ENCODE measurements at regions not wholly inside any gene's neighbourhood (a gene's known extent, or its start where the extent isn't known, plus 50 kb on each side); places are given as distances from the start of the nearest gene placed in this dataset.
"Not testable (repeated sequence)": the region's sequence is repeated elsewhere in the genome, so short reads cannot be mapped to it uniquely, and the experiment has no call there.

DNA sequence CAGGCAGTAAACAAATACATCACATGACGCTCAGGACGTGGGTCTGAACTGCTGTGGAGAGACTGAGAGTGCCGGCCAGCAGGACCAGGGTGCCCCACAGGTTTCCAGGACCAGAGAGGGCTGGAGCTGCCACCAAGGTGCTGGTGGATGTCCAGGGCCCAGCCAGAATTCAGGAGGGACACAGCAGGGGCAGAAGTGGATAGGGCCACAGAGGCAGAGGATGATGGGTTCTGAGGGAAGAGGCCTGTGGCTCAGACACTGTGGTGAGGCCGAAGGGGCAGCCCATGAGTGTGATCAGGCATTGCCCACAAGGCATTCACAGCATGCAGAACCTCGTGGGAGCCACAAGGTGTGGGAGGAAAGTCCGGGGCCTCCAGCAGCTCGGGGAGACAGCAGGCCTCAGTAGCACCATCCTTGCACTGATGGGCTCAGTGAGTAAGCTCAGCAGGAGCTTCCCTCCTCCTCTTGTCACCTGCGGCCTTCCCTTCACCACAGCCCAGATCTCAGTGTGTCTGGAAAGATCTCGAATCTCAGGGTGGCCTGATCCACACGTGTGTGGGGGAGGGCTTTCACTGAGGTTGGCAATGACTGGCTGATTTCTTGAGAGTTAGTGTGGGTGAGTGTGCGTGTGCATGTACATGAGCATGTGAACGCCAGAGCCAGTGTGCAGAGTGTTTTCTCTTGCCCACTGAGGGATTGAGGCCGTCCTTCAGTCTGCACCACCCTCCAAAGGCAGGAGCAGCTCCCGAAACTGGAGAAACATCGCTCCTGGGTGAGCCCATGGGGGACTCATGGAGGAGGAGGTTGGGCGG lies 181.8 kb upstream of the RAB6C start:
- no peak for DNase-seq (ENCODE audit: extremely low read depth in 1 of 2, low read depth in 1 of 2)

DNA sequence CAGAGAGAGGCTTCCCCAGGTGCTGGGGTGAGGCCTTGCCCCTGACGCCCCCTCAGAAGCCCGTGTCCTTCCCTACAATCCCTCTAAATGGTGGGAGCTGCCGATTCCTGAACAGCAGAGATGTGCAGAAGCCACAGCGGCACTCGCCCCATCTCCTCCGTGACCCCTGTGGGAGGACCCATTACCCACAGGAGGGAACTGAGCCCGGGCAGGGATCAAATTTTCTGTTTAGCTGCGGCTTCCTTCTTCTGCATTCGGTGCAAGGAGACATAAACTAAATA lies 181.2 kb upstream of the RAB6C start:
- DNase-seq (ENCODE audit: extremely low read depth in 1 of 2, low read depth in 1 of 2): no peak

DNA sequence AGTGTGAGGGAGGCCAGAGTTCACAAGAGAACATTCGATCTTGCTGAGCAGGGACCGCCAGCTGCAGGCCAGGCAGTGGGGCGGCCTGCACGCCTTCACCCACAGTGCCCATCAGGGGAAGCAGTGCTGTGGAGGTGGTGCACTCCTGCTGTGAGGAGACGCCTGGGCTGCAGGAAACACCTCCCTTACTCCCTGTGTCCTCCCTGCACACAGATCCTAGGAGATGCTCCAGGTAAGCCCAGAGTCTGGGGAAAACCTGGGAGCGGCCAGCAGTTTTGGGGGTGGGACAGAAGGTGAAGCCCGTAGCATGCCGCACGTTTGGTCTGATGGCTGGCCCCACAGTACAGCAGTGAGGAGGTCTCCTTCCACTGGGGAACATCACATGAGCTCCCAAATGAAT lies 180.8 kb upstream of the RAB6C start:
- DNase-seq (ENCODE audit: extremely low read depth in 1 of 2, low read depth in 1 of 2): no peak

DNA sequence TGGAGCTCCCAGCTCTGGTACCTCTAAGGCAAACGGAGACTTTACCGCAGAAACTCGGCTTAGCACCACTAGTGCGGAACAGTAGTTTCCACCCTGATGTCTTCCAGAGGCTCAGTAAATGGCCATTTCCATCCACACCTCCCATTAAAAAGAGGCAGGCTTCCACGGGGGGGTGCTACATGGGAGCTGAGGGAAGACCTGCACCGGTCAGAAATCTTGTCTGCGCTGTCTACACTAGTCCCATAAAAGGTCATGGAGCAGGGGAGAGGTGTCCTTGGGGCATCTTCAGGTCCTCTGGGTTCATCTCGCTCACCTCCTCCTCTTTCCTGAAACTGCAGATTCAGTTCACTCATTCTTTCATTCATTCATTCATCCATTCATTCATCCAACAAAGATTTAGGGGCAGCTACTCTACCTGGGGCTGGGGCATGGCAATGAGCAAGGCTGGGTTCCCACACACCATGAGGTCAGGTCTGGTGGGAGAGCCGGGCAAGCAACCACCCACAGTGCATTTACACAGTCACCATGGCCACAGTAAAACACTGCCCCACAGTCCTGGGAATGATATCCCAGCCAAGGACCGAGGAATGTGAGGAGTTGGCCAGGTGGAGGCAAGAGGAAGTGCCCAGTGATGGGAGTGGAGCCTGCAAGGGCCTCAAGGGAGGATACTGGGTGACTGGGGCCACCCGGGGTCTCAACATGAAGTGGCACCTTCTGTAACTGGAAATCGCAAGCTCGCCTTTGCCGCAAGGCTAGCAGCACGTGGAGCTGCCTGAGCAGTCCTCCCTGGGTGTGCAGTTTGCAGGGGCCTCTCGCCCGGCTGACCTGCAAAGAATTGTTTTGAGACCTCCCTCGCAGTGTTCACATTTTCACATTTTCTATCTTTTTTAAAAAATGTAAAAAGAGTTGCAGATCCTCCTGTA lies 180.2 kb upstream of the RAB6C start:
- no peak for DNase-seq (ENCODE audit: extremely low read depth in 1 of 2, low read depth in 1 of 2)

DNA sequence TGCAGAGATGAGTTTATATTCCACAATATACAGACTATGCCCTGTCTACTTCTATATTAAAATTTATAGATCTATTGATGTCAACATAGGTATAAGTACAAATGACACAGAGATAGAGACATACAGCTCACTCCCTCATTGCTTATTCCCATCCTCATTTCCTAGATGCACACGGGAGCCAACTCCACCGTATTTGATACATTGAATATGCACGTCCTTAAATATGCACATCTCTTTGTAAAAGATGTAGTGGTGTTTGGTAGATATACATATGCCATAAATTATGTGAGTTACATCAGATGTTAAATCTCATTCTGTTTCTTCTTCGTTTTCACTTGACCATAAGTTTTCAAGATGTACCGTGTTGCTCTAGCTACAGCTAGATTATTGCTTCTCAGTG lies 179.2 kb upstream of the RAB6C start:
- DNase-seq (ENCODE audit: extremely low read depth in 1 of 2, low read depth in 1 of 2): no peak

DNA sequence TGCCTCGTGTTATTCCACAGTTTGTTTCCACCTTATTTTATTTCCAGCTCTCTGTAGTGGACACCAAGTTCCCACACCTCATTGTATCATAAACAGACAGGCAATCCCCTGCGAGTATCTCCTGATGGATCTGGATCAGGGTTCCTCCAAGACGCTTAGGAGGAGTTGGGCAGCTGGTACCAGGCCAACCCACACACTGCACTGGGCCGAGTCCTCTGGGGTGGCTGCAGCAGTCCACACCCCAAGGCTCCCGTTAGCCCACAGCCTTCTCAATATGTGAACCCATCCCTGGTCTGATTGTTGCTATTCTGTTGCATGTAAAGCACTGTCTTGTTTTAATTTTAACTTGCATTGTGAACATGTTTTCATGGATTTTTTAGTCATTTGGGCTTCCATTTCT lies 178.8 kb upstream of the RAB6C start:
- no peak for DNase-seq (ENCODE audit: extremely low read depth in 1 of 2, low read depth in 1 of 2)

DNA sequence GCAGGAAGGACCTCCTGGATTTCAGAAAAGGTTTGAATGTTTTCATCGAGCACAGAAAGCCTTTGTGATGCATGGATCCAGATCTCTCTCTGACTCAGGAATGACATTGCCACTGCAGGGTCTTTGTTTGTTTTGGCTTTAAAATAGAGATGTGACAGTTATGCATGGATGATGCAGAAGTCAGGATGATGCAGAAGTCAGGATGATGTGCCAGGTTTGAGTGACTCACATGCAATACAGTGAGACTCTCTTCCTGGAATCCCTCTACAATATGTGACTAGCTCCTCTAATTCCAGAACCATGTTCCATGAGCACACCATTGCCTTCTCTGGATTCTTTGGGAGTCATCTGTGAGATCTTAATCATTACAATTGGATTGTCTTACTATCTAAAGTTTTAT lies 177.9 kb upstream of the RAB6C start:
- DNase-seq (ENCODE audit: extremely low read depth in 1 of 2, low read depth in 1 of 2): no peak

DNA sequence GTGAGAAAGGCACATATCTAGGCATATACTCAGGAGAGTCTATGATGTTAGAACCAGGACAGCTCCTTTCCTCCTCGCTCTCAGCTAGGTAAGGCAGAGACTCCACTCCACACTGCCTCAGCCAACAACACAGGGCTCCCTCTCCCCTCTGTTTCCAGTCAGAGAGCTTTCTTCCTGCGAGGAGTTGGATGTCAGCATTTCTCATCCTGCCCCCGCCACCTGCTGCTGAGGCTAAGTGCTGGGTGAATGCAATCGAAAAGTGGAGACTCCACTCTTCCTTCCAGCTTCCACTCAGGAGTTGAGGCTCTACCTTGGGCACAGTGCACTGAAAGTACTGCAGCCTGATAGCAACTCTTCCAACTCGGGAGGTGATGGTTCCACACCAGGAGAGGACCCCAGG lies 177.2 kb upstream of the RAB6C start:
- no peak for DNase-seq (ENCODE audit: extremely low read depth in 1 of 2, low read depth in 1 of 2)

DNA sequence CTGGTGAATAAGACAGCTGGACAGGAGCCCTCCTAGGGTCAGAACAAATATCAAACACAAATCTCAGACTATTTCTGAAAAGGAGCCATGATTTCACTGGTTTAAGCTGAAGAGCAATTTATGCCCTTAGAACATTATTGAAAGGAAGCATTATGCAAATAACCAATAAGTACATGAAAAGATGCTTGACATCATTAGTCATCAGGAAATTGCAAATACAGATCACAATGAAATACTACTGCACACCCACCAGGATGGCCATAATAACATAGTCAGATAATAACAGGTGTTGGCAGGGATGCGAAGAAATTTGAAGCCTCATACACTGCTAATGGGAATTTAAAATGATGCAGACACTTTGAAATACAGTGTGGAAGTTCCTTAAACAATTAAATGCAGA lies 176.4 kb upstream of the RAB6C start:
- DNase-seq (ENCODE audit: extremely low read depth in 1 of 2, low read depth in 1 of 2): no peak

DNA sequence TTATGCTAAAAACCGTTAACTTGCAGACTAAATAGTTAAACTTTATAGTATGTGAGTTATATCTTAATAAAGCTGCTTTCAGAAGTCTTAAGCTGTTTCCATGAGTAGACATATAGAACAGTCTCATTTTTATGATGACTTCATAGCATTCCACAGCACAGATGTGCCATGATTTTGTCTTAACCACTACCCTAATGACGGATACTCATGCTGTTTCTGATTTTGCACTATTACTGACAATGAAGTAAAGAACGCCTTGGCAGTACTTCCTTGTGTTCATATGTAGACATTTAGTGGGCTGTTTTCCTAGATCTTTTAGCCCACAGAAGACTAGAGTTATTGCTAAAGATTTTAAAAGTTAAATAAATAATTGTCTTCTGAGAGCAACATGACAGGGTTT lies 175.6 kb upstream of the RAB6C start:
- no peak for DNase-seq (ENCODE audit: extremely low read depth in 1 of 2, low read depth in 1 of 2)

DNA sequence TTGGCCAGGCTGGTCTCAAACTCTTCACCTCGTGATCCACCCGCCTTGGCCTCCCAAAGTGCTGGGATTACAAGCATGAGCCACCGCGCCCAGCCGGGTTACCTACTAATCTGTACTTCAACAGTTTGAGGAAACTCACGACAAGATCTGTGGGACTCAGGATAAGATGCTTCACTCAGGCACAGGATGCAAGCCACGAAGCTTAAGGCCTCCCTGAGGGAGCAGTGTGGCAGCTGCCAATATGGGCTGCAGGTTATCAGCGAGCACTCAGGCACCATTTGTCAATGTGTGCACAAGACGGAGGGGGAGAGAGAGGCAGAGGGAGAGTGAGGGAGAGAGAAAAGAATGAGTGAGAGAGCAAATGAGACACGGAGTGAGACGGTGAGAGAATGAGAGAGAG lies 173.6 kb upstream of the RAB6C start:
- no peak for DNase-seq (ENCODE audit: extremely low read depth in 1 of 2, low read depth in 1 of 2)

DNA sequence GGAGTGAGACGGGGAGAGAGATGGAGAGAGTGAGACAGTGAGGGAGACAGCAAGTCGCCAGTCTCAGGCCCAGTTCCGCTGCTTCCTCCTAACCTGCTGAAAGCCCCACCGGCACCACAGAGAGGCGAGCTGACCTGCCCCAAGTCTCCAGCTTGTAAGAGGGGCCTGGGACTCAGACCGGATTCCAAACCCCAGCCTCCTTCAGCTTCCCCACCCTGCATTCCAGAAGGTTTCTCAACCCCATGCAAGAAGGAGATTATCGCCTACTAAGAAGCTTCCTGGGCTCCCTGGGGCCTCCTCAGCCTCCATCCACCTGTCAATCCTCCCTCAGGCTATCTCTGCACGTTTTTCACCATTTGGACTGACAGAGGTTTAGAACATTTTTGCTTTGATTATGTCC lies 173.1 kb upstream of the RAB6C start:
- no peak for DNase-seq (ENCODE audit: extremely low read depth in 1 of 2, low read depth in 1 of 2)

DNA sequence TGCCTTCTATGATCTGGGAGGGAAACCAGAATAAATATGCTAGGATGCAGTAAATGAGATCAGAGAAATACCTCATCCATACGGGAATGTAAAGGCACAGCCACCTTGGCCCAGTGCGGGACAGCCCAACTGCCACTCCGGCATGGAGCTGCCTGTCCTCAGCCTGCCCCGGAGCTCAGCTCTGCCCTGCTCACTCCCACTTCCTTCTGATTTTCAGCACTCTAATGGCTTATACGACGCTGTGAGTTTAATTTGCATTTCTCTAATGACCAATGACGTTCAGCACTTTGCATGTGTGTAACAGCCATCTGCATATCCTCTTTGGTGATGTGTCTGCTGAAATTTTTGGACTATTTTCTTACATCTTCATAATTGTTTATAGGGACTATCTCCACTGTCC lies 172.5 kb upstream of the RAB6C start:
- no peak for DNase-seq (ENCODE audit: extremely low read depth in 1 of 2, low read depth in 1 of 2)

DNA sequence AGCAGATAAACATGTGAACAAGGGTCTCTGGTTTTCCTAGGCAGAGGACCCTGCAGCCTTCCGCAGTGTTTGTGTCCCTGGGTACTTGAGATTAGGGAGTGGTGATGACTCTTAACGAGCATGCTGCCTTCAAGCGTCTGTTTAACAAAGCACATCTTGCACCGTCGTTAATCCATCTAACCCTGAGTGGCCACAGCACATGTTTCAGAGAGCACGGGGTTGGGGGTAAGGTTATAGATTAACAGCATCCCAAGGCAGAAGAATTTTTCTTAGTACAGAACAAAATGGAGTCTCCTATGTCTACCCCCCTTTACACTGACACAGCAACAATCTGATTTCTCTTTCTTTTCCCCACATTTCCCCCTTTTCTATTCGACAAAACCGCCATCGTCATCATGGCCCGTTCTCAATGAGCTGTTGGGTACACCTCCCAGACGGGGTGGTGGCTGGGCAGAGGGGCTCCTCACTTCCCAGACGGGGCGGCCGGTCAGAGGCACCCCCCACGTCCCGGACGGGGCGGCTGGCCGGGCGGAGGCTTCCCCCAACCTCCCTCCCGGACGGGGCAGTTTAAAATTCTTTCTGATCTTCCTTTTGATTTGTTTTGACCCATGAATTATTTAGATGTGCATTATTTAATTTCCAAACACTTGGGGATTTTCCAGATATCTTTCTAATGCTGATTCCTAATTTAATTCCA lies 171.7 kb upstream of the RAB6C start:
- not testable (repeated sequence) for DNase-seq (ENCODE audit: extremely low read depth in 1 of 2, low read depth in 1 of 2)

DNA sequence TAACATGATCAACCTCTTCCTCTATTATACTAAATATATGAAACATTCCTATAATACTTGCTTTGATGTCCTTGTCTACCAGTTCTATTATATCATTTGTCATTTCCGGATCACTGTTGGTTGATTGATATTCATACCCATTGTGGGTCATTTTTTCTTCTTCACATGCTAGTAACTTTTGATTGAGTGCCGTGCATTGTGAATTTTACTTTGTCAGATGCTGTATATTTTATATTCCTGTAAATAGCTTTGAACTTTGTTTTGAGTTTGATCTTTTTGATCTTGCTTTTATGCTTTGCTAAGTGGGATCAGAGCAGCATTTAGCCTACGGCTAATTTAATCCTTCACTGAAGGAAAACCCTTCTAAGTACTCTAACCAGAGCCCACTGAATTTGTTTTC lies 168.9 kb upstream of the RAB6C start:
- no peak for DNase-seq (ENCODE audit: extremely low read depth in 1 of 2, low read depth in 1 of 2)

DNA sequence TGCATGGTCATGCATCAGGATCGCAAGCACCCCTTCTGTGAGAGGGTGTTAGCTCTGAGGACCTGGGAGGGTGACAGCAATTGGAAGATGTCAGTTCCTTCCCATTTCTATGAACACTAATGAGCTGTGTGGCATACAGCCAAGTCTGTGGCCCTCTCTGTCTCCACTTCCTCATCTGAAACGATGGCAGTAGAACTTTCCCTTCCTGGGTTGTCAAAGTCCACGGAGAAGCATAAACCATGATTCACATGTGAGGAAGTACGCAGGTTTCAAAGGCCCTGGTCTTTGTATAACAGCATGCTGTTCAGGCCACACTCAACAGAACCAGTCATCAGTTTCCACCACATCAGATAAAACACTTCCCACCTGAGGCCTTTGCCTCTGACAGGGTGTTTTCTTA lies 167.4 kb upstream of the RAB6C start:
- DNase-seq (ENCODE audit: extremely low read depth in 1 of 2, low read depth in 1 of 2): peak in 1 of 2 donors; percentile 1

DNA sequence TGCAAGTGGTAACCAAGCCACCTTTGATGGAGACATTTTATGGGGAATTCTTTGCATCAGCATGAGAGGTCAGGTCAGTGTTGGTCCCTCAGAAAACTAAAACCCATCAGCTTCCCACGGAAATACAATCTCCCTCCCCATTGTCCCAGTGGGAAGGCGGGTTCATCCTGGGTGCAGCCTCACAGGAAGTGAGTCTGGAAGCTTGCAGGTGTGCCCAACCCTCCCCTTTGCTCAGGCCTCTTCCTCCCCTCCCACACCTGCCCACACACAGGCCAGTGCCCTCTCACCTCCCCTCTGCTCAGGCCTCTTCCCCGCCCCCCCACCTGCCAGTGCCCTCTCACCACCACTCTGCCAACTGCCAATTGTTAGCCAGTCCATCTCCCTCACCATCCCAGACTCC lies 166.8 kb upstream of the RAB6C start:
- DNase-seq (ENCODE audit: extremely low read depth in 1 of 2, low read depth in 1 of 2): no peak

DNA sequence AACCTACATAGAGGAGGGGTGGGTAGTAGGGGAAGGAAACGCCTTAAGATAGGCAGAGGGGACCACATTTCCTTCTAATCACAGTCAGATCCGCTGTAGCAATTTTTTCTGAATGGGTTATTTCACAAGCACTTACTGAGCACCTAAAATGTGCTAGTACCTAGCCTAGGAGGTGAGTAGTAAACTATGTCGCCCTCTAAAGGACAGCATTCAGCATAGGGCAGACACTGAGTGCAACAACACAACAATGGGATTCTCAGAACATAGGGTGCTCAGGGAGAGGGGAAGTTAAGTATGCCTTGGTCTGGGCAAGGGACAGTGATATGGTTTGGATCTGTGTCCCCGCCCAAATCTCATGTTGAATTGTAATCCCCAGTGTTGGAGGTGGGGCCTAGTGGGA lies 166.1 kb upstream of the RAB6C start:
- DNase-seq (ENCODE audit: extremely low read depth in 1 of 2, low read depth in 1 of 2): no peak

DNA sequence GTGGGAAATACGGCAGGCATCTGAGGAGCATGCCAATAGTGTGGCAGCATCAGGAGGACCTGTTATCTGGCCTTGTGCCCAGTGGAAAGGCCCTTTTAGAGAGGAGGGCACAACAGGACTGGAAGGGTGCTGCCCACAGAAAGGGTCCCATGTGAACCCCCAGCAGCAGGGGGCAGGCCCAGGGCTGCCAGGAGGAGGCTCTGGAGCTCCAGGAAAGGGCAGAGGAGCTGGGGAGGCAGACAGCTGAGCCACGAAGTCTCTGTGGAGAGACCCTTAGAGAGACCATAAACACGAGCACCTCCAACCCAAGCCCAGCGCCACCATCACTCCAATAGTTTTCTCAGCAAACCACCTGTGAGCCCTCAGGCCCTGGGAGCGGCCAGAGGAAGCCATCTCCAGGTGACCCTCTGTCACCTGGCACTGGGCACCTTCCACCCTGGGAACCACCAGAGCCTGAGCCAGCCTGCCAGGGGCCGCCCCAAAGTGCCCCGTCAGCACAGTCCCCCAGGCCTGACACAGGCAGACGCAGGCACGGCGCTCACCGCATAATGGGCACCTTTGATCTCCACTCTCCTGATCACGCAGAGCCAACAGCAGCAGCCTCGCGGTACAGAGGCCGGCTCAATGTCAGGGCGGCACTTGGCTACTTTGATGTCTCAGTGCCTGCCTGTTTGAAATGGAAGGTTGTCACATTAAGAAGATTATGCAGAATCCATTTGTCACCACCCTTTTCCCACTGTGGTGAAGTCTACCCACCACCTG lies 162.5 kb upstream of the RAB6C start:
- no peak for DNase-seq (ENCODE audit: extremely low read depth in 1 of 2, low read depth in 1 of 2)

DNA sequence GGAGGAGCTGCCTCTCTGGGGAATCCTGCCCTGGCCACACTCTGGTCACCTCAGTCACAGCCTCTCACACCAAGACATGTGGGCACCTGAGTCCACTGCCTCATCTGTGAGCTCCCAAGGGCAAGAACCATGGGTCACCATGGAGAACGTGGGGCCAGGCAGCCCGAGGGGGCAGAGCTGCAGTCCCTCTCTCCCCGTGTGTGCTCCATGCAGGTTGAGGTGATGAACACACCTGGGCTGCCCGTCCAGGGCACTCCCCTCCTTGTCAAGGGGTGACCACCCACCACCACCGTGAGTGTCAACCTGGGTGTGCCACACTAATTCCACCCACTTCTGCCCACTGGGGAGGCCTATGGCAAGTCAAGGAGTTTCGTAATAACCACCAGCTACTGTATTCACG lies 159.6 kb upstream of the RAB6C start:
- DNase-seq (ENCODE audit: extremely low read depth in 1 of 2, low read depth in 1 of 2): no peak

DNA sequence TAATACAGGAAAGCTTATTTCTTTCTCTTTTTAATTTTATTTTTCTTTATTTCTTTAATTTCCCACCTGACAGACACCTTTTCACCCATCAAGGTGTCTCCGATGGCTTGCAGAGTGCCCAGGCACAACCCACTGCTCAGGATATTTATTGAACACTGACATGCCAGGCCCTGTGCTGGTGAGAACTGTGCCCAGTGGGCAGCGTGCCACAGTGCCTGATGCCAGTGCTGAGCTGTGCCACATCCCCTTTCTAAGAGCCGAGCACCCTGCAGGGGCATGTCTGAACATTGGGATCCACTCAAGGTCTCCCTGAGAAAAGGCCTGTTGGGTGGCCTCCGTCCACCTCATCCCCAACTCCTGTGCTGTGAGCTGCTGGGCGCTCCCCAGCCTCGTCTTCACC lies 158.6 kb upstream of the RAB6C start:
- DNase-seq (ENCODE audit: extremely low read depth in 1 of 2, low read depth in 1 of 2): no peak

Data from stimulated activated CD8-positive, alpha-beta memory T cell treated with anti-CD3 and anti-CD28 coated beads, Interleukin-7, amount 100 ng/mL, for 48 hours (primary cell).